Germinal center (tissue), 1 donor: ENCODE measurements at regions not wholly inside any gene's neighbourhood (a gene's known extent, or its start where the extent isn't known, plus 50 kb on each side); places are given as distances from the start of the nearest gene placed in this dataset.
"Not testable (repeated sequence)": the region's sequence is repeated elsewhere in the genome, so short reads cannot be mapped to it uniquely, and the experiment has no call there.

Source experiments
- DNase-seq: peaks from one replicate; pipeline ENCODE4 v3.0.0; 2012; ENCODE audit warnings: mixed read lengths, low spot score

GRCh38 chr4:138113819-138114400 lies 128.2 kb downstream of the SLC7A11 start:
- no peak for DNase-seq

- DNase-seq, result not testable (repeated sequence)
Measured at GRCh38 chr4:138112890-138113289, 129.3 kb downstream of the SLC7A11 start.

- DNase-seq, result no peak
Measured at GRCh38 chr4:138112389-138112788, 129.8 kb downstream of the SLC7A11 start.

- no peak for DNase-seq
Measured at GRCh38 chr4:138111462-138112000, 130.6 kb downstream of the SLC7A11 start.

GRCh38 chr4:138110815-138111214 lies 131.3 kb downstream of the SLC7A11 start:
- DNase-seq, result no peak

- no peak for DNase-seq
Measured at GRCh38 chr4:138107023-138107422, 135.1 kb downstream of the SLC7A11 start.

GRCh38 chr4:138105331-138105730 lies 136.8 kb downstream of the SLC7A11 start:
- DNase-seq, result no peak

- no peak for DNase-seq
Measured at GRCh38 chr4:138104284-138104680, 137.9 kb downstream of the SLC7A11 start.

- DNase-seq, result no peak
Measured at GRCh38 chr4:138103597-138104283, 138.4 kb downstream of the SLC7A11 start.

GRCh38 chr4:138099385-138099784 lies 142.8 kb downstream of the SLC7A11 start:
- no peak for DNase-seq

- no peak for DNase-seq
Measured at GRCh38 chr4:138097912-138098600, 144.1 kb downstream of the SLC7A11 start.

GRCh38 chr4:138096384-138097062 lies 145.6 kb downstream of the SLC7A11 start:
- DNase-seq, result no peak

- DNase-seq, result no peak
Measured at GRCh38 chr4:138095378-138095777, 146.8 kb downstream of the SLC7A11 start.

- no peak for DNase-seq
Measured at GRCh38 chr4:138092060-138092459, 150.1 kb downstream of the SLC7A11 start.

GRCh38 chr4:138090918-138091676 lies 151.1 kb downstream of the SLC7A11 start:
- DNase-seq, result no peak

GRCh38 chr4:138090150-138090917 lies 151.8 kb downstream of the SLC7A11 start:
- peak; percentile 59 for DNase-seq

GRCh38 chr4:138088449-138089208 lies 153.5 kb downstream of the SLC7A11 start:
- no peak for DNase-seq

GRCh38 chr4:138087066-138087719 lies 155.0 kb downstream of the SLC7A11 start:
- DNase-seq, result no peak

GRCh38 chr4:138086611-138087041 lies 155.5 kb downstream of the SLC7A11 start:
- no peak for DNase-seq
